NCI-H1417 (cell line): ENCODE measurements at regions not wholly inside any gene's neighbourhood (a gene's known extent, or its start where the extent isn't known, plus 50 kb on each side); places are given as distances from the start of the nearest gene placed in this dataset.
A peak's percentile ranks its signal among the peaks of the same experiment; 100 is the strongest.
"Not testable (repeated sequence)": the region's sequence is repeated elsewhere in the genome, so short reads cannot be mapped to it uniquely, and the experiment has no call there.

Experiments used
- DNase-seq, 3 experiments: peaks; one replicate each; lab custom pipeline; 2025; lab: John Stamatoyannopoulos, UW

- no peak for DNase-seq
Observed at GRCh38 chr6:119447921-119448320, 98.4 kb upstream of the MAN1A1 start.

GRCh38 chr6:119446609-119447008, 97.0 kb upstream of the MAN1A1 start:
- DNase-seq = no peak

GRCh38 chr6:119446115-119446554, 96.6 kb upstream of the MAN1A1 start:
- DNase-seq = no peak

GRCh38 chr6:119445666-119446065, 96.1 kb upstream of the MAN1A1 start:
- DNase-seq = no peak

GRCh38 chr6:119444642-119445557, 95.3 kb upstream of the MAN1A1 start:
- DNase-seq = no peak

GRCh38 chr6:119443993-119444641, 94.6 kb upstream of the MAN1A1 start:
- no peak for DNase-seq

GRCh38 chr6:119442776-119443184, 93.2 kb upstream of the MAN1A1 start:
- peak in 1 of 3 experiments; percentile 34 for DNase-seq

- DNase-seq = no peak
Observed at GRCh38 chr6:119440953-119441352, 91.4 kb upstream of the MAN1A1 start.

- no peak for DNase-seq
Observed at GRCh38 chr6:119436583-119436982, 87.0 kb upstream of the MAN1A1 start.

- DNase-seq = no peak
Observed at GRCh38 chr6:119431799-119432198, 82.2 kb upstream of the MAN1A1 start.

- DNase-seq = no peak
Observed at GRCh38 chr6:119430805-119431204, 81.2 kb upstream of the MAN1A1 start.

- DNase-seq = no peak
Observed at GRCh38 chr6:119428633-119429032, 79.1 kb upstream of the MAN1A1 start.

- DNase-seq = no peak
Observed at GRCh38 chr6:119426619-119427018, 77.1 kb upstream of the MAN1A1 start.

GRCh38 chr6:119423996-119424395, 74.4 kb upstream of the MAN1A1 start:
- no peak for DNase-seq

- not testable (repeated sequence) for DNase-seq
Observed at GRCh38 chr6:119418084-119418483, 68.5 kb upstream of the MAN1A1 start.

- DNase-seq = no peak
Observed at GRCh38 chr6:119407156-119407555, 57.6 kb upstream of the MAN1A1 start.

- DNase-seq = not testable (repeated sequence)
Observed at GRCh38 chr6:119405114-119405513, 55.6 kb upstream of the MAN1A1 start.
